HG03159 (cell line): ENCODE measurements at regions not wholly inside any gene's neighbourhood (a gene's known extent, or its start where the extent isn't known, plus 50 kb on each side); places are given as distances from the start of the nearest gene placed in this dataset.

ENCODE experiments used
- ATAC-seq: cut with Tn5 transposase; IDR thresholded peaks from one replicate; pipeline ENCODE4 v1.9.1; 2021; ENCODE audit warnings: mild to moderate bottlenecking, moderate library complexity; ENCODE audit not compliant: unreplicated experiment

GRCh38 chr1:38272515-38272914 is 225.9 kb upstream of the POU3F1 start:
- ATAC-seq: no peak

GRCh38 chr1:38270849-38271633 is 224.4 kb upstream of the POU3F1 start:
- ATAC-seq: no peak

- ATAC-seq: no peak
Observed at GRCh38 chr1:38269923-38270848, 223.6 kb upstream of the POU3F1 start.

GRCh38 chr1:38268226-38268625 is 221.6 kb upstream of the POU3F1 start:
- no peak for ATAC-seq

GRCh38 chr1:38267037-38268036 is 220.7 kb upstream of the POU3F1 start:
- no peak for ATAC-seq

- no peak for ATAC-seq
Observed at GRCh38 chr1:38266197-38266520, 219.6 kb upstream of the POU3F1 start.

GRCh38 chr1:38265293-38266196 is 219.0 kb upstream of the POU3F1 start:
- no peak for ATAC-seq

- ATAC-seq: no peak
Observed at GRCh38 chr1:38263438-38263837, 216.8 kb upstream of the POU3F1 start.

GRCh38 chr1:38261574-38261973 is 215.0 kb upstream of the POU3F1 start:
- ATAC-seq: no peak

GRCh38 chr1:38258085-38258627 is 211.6 kb upstream of the POU3F1 start:
- ATAC-seq: no peak

- ATAC-seq: no peak
Observed at GRCh38 chr1:38257374-38257773, 210.8 kb upstream of the POU3F1 start.

- ATAC-seq: no peak
Observed at GRCh38 chr1:38256072-38256471, 209.5 kb upstream of the POU3F1 start.

GRCh38 chr1:38253314-38253713 is 206.7 kb upstream of the POU3F1 start:
- no peak for ATAC-seq

GRCh38 chr1:38250356-38250755 is 203.8 kb upstream of the POU3F1 start:
- ATAC-seq: no peak

GRCh38 chr1:38249001-38249400 is 202.4 kb upstream of the POU3F1 start:
- no peak for ATAC-seq

GRCh38 chr1:38246955-38247952 is 200.7 kb upstream of the POU3F1 start:
- ATAC-seq: no peak

- no peak for ATAC-seq
Observed at GRCh38 chr1:38244218-38244845, 197.7 kb upstream of the POU3F1 start.

- no peak for ATAC-seq
Observed at GRCh38 chr1:38243106-38243505, 196.5 kb upstream of the POU3F1 start.
